ENCODE measurements at regions not wholly inside any gene's neighbourhood (a gene's known extent, or its start where the extent isn't known, plus 50 kb on each side); places are given as distances from the start of the nearest gene placed in this dataset.
A peak's percentile ranks its signal among the peaks of the same experiment; 100 is the strongest.
"Not testable (repeated sequence)": the region's sequence is repeated elsewhere in the genome, so short reads cannot be mapped to it uniquely, and the experiment has no call there.

DNA sequence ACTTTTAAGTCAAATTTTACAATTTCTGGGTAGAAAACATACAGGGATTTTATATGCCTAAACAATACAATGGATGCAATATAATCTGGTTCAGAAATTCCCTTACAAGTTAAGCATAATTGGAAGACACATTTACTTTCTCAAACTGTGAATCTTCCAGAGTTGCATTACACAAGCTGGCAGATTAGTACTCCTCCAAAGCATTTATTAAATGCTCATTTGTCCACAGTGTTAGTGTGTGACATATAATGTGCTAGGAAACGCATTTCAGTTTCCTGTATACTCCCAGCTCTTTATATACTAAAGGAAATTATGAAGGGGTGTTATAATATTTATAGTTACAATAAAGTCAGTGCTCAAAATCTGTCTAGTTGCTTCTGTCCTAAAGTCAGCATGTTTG is 239.0 kb upstream of the FIGN start:
- Histone ChIP-seq H3K27ac (ENCODE audit: low read depth, low read length, severe bottlenecking) (no peak overlapping the region), H3K36me3 (ENCODE audit: control insufficient read depth, insufficient read depth, low read length) (no peaks in the 10 kb centered on the region), H3K9me3 (ENCODE audit: control insufficient read depth, low read length) (no peaks in the 10 kb centered on the region), H3K4me3 (ENCODE audit: extremely low read depth, insufficient read depth, low read length, poor library complexity, severe bottlenecking) (no peak overlapping the region), H3K4me1 (ENCODE audit: control insufficient read depth, insufficient read depth, low read length, poor library complexity, severe bottlenecking) (no peaks in the 10 kb centered on the region)
- no CpG with 5 or more reads among the region's 1 CpG for whole genome bisulfite sequencing, 2 experiments (ENCODE audit: insufficient coverage in 2 of 2)

DNA sequence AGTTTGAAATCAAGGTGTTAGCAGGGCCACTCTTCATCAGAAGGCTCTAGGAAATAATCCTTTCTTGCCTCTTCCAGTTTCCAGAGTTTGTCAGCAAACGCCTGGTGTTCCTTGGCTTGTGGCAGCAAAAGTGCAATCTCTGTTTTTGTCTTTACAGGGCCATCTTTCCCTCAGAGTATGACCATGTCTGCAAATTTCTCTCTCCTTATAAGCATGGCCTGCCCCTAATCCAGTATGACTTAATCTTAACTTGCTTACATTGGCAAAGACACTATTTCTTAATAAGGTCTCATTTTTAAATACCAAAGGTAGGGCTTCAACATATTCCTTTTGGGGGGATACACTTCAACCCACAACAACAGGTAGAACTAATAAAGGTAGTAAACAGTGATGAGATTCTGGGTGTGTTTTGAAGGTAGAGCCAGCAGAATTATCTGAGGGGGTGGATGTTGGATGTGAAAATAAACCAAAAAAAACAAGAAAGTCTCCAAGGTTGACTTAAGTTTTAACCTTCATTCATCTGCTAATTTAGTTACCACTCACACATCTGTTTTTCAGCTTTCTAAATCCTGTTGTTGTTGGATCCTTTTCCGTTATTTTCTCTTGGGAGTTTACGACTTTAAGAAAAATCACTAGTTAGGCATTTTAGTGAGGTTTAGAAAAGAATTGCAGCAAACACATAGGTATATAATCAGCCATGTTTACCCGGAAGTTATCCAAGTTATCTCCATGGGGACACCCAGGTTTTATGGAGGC is 234.4 kb upstream of the FIGN start:
- Histone ChIP-seq H3K27ac (ENCODE audit: low read depth, low read length, severe bottlenecking) (no peak overlapping the region), H3K4me1 (ENCODE audit: control insufficient read depth, insufficient read depth, low read length, poor library complexity, severe bottlenecking) (no peaks in the 10 kb centered on the region), H3K36me3 (ENCODE audit: control insufficient read depth, insufficient read depth, low read length) (no peaks in the 10 kb centered on the region), H3K4me3 (ENCODE audit: extremely low read depth, insufficient read depth, low read length, poor library complexity, severe bottlenecking) (no peak overlapping the region), H3K9me3 (ENCODE audit: control insufficient read depth, low read length) (no peaks in the 10 kb centered on the region)
- 83 to 100% methylated on average over 1 of the region's 4 CpGs for WGBS, 2 experiments (ENCODE audit: insufficient coverage in 2 of 2)

DNA sequence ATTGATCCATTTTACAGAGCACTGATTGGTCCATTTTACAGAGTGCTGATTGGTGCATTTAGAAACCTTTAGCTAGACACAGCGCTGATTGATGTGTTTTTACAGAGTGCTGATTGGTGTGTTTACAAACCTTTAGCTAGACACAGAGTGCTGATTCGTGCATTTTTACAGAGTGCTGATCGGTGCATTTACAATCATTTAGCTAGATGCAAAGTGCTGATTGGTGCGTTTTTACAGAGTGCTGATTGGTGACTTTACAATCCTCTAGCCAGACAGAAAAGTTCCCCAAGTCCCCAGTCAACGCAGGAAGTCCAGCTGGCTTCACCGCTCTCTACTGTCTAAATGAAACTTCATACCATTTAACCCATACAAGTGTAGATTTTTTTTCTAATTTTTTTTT is 228.5 kb upstream of the FIGN start:
- H3K27ac ChIP-seq (ENCODE audit: low read depth, low read length, severe bottlenecking); H3K36me3 ChIP-seq (ENCODE audit: control insufficient read depth, insufficient read depth, low read length); H3K9me3 ChIP-seq (ENCODE audit: control insufficient read depth, low read length); H3K4me1 ChIP-seq (ENCODE audit: control insufficient read depth, insufficient read depth, low read length, poor library complexity, severe bottlenecking); H3K4me3 ChIP-seq (ENCODE audit: extremely low read depth, insufficient read depth, low read length, poor library complexity, severe bottlenecking): not testable (repeated sequence)
- WGBS, 2 experiments (ENCODE audit: insufficient coverage in 2 of 2), result 91 to 100% methylated on average over 4 of the region's 6 CpGs

DNA sequence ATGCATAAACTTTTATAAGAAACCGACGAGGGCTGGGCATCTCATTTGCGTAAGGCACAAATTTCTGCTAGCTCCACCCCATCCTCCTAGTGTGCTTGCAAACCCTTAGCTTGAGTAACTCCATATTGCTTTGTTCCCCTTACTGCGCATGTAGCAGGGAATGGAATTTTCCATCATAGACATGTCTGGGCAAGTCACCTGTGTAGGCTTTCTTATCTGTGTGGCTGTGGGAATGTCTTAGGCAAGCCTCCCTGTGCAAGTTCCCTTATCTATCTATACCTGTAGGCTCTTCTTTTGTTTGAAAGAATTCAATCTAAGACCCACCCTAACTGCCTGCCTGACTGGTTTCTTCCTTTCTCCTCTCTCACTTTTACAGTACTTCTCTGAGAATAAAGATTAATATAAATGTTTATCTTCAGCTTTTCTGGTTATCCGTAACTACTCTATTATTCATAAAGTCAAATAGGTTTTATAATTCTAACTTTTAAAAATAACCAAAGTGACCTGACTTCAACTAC is 217.6 kb upstream of the FIGN start:
- H3K27ac ChIP-seq (ENCODE audit: low read depth, low read length, severe bottlenecking), result no peak overlapping the region
- no peaks in the 10 kb centered on the region for H3K36me3 ChIP-seq (ENCODE audit: control insufficient read depth, insufficient read depth, low read length)
- no peak overlapping the region for H3K4me3 ChIP-seq (ENCODE audit: extremely low read depth, insufficient read depth, low read length, poor library complexity, severe bottlenecking)
- no peaks in the 10 kb centered on the region for H3K4me1 ChIP-seq (ENCODE audit: control insufficient read depth, insufficient read depth, low read length, poor library complexity, severe bottlenecking)
- no peaks in the 10 kb centered on the region for H3K9me3 ChIP-seq (ENCODE audit: control insufficient read depth, low read length)
- WGBS, 2 experiments (ENCODE audit: insufficient coverage in 2 of 2), result 86 to 93% methylated on average over 3 of the region's 5 CpGs

DNA sequence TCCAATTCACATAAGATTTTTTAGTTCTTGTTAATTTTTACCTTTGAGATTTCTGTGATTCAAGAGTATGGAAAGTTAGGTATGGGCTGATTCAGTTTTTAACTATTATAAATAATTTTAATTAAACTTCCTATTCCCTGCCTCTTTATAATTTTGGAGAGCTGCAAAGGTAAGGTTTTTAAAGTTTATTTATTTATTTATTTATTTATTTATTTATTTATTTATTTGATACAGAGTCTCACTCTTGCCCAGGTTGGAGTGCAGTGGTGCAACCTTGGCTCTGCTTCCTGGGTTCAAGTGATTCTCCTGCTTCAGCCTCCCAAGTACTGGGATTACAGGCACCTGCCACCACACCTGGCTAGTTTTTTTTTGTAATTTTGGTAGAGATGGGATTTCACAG is 215.5 kb upstream of the FIGN start:
- no peaks in the 10 kb centered on the region for H3K9me3 ChIP-seq (ENCODE audit: control insufficient read depth, low read length)
- no peak overlapping the region for H3K27ac ChIP-seq (ENCODE audit: low read depth, low read length, severe bottlenecking)
- H3K4me3 ChIP-seq (ENCODE audit: extremely low read depth, insufficient read depth, low read length, poor library complexity, severe bottlenecking), result no peak overlapping the region

DNA sequence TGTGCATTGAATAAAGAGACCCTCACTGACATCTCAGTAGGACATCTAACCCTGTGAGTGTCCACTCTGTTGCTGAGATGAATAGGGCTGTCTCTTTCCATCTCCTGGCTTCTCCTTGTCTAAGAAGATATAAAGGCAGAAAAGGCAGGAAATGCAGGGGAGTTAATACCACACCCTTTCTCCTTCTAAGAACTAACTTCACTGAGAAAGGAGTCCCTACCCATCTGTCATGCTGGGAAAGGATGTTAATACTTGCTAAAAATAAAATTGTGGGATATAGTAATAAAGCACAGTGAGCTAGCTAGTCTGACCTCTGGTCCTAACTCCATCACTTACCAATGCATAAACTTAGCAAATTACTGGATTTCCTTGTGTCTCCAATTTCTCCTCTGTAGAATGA is 213.9 kb upstream of the FIGN start:
- no peak overlapping the region for H3K4me3 ChIP-seq (ENCODE audit: extremely low read depth, insufficient read depth, low read length, poor library complexity, severe bottlenecking)
- H3K9me3 ChIP-seq (ENCODE audit: control insufficient read depth, low read length), result no peaks in the 10 kb centered on the region
- no peaks in the 10 kb centered on the region for H3K4me1 ChIP-seq (ENCODE audit: control insufficient read depth, insufficient read depth, low read length, poor library complexity, severe bottlenecking)
- no peaks in the 10 kb centered on the region for H3K36me3 ChIP-seq (ENCODE audit: control insufficient read depth, insufficient read depth, low read length)
- H3K27ac ChIP-seq (ENCODE audit: low read depth, low read length, severe bottlenecking), result no peak overlapping the region

More for the DNA sequence above, 215.5 kb upstream of the FIGN start:
- H3K36me3 ChIP-seq (ENCODE audit: control insufficient read depth, insufficient read depth, low read length), result no peaks in the 10 kb centered on the region
- H3K4me1 ChIP-seq (ENCODE audit: control insufficient read depth, insufficient read depth, low read length, poor library complexity, severe bottlenecking), result no peaks in the 10 kb centered on the region

DNA sequence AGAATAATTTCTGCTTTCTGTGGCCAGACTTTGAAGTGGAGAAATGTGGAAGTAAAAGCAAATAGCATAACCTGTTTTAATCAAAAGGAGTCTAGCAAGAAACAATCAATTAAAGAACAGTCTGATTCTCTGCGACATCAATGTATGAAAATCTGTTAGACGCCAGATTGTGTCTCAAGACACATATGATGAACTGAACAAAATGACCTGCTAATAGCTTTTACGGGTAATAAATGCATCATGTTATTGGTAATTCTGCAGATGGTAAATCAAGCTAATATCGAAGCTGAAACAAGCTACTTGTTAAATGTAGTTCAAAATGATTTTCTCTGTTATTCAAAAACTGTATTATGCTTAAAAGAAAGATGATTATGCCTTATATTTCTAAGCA is 208.5 kb upstream of the FIGN start:
- peaks cover 9% of the 10 kb centered on the region for H3K4me1 ChIP-seq (ENCODE audit: control insufficient read depth, insufficient read depth, low read length, poor library complexity, severe bottlenecking)
- H3K9me3 ChIP-seq (ENCODE audit: control insufficient read depth, low read length), result no peaks in the 10 kb centered on the region
- WGBS, 2 experiments (ENCODE audit: insufficient coverage in 2 of 2), result 95 to 100% methylated on average over 3 of the region's 4 CpGs
- no peaks in the 10 kb centered on the region for H3K36me3 ChIP-seq (ENCODE audit: control insufficient read depth, insufficient read depth, low read length)
- H3K4me3 ChIP-seq (ENCODE audit: extremely low read depth, insufficient read depth, low read length, poor library complexity, severe bottlenecking), result no peak overlapping the region
- H3K27ac ChIP-seq (ENCODE audit: low read depth, low read length, severe bottlenecking), result no peak overlapping the region

DNA sequence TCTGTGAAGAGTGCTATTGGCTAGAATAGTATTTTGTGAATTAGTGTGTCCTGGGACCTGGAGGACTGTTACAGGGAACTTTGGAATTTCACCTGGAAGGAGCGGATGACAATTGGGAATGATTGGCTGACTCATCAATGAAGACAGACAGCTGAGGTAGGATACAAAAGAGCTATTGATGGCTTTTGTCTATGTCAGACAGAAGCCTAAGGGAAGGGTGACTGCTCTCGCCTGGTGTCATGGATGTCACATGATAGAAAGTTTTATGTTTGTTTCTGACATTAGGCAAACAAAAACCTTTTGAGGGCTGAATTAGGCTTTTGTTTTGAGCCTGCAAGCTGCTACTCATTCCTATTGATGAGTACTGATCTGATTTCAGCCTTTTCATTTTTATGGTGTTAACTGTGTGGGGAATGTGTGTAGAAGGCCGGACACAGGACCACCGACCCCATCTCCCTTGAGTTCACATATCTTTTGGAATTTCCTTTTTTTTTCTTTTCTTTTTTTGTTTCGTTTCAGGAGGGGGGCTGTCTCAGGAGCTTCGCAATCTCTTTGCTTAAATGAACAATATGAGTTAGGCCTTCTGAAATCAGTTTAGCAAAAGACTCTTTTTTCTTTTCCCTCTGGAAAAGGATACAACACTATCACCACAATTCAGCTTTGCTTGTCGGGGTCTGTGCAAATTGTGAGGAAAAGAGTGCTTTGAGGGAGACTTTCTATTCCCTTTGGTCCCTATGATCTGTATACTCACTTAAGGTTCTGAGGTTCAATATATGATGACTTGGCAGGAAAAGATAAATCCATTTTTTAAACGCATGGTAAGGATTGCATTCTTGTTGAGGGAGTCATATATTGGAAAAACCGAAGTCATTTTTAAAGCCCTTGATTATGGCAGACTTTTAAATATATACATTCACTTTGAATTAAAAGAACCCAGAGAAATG is 207.9 kb upstream of the FIGN start:
- Histone ChIP-seq H3K36me3 (ENCODE audit: control insufficient read depth, insufficient read depth, low read length) (no peaks in the 10 kb centered on the region), H3K9me3 (ENCODE audit: control insufficient read depth, low read length) (no peaks in the 10 kb centered on the region), H3K4me3 (ENCODE audit: extremely low read depth, insufficient read depth, low read length, poor library complexity, severe bottlenecking) (no peak overlapping the region), H3K4me1 (ENCODE audit: control insufficient read depth, insufficient read depth, low read length, poor library complexity, severe bottlenecking) (peaks cover 9% of the 10 kb centered on the region), H3K27ac (ENCODE audit: low read depth, low read length, severe bottlenecking) (peak overlapping the region; percentile 55)
- WGBS, 2 experiments (ENCODE audit: insufficient coverage in 2 of 2), result 52 to 76% methylated on average over 2 of the region's 9 CpGs

DNA sequence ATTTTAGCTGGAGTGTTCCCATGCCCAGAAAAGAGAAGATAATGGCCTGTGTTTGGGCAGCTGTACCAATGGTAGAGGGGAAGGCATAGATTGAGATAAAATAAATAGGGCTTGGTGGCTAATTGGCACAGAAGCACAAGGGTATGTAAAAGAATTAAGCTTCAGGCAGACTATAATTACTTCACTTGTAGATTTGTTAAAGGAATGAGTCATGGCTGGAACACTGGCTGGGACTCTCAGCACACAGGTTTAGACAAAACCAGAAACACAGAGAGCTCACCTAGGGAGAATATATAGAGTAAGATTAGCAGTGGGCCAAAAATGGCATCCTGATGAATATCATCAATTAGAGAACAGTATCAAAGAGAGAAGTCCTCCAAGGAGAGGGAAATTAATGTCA is 198.3 kb upstream of the FIGN start:
- Histone ChIP-seq H3K9me3 (ENCODE audit: control insufficient read depth, low read length) (no peaks in the 10 kb centered on the region), H3K4me3 (ENCODE audit: extremely low read depth, insufficient read depth, low read length, poor library complexity, severe bottlenecking) (no peak overlapping the region), H3K4me1 (ENCODE audit: control insufficient read depth, insufficient read depth, low read length, poor library complexity, severe bottlenecking) (no peaks in the 10 kb centered on the region), H3K27ac (ENCODE audit: low read depth, low read length, severe bottlenecking) (no peak overlapping the region), H3K36me3 (ENCODE audit: control insufficient read depth, insufficient read depth, low read length) (no peaks in the 10 kb centered on the region)

DNA sequence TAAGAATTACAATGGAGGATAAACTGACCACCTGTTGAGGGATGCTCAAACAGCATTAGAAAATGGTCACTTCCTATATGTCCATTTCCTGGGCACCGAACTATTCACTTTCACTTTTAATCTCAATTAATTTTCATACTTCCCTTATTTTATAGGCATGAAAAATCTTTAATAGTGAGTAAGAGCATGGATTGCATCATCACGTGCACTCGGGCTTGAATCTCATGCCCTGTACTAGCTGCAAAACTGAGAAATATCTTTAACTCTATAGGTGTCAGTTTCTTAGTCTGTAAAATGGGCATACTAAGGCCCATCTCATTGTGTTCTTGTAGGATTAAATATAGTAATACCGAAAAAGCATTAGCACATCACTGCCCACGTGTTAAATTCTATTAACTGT is 183.9 kb upstream of the FIGN start:
- H3K4me1 ChIP-seq (ENCODE audit: control insufficient read depth, insufficient read depth, low read length, poor library complexity, severe bottlenecking), result no peaks in the 10 kb centered on the region
- H3K36me3 ChIP-seq (ENCODE audit: control insufficient read depth, insufficient read depth, low read length), result no peaks in the 10 kb centered on the region
- H3K27ac ChIP-seq (ENCODE audit: low read depth, low read length, severe bottlenecking), result no peak overlapping the region
- no peak overlapping the region for H3K4me3 ChIP-seq (ENCODE audit: extremely low read depth, insufficient read depth, low read length, poor library complexity, severe bottlenecking)
- WGBS, 2 experiments (ENCODE audit: insufficient coverage in 2 of 2), result 80 to 90% methylated on average over 1 to 2 of the region's 5 CpGs
- H3K9me3 ChIP-seq (ENCODE audit: control insufficient read depth, low read length), result no peaks in the 10 kb centered on the region

DNA sequence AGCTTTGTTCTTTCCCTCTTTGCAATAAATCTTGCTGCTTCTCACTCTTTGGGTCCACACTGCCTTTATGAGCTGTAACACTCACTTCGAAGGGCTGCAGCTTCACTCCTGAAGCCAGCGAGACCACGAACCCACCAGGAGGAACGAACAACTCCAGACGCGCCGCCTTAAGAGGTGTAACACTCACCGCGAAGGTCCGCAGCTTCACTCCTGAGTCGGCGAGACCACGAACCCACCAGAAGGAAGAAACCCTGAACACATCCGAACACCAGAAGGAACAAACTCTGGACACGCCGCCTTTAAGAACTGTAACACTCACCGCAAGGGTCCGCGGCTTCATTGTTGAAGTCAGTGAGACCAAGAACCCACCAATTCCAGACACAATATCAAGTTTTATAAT is 178.7 kb upstream of the FIGN start:
- H3K4me3 ChIP-seq (ENCODE audit: extremely low read depth, insufficient read depth, low read length, poor library complexity, severe bottlenecking); H3K4me1 ChIP-seq (ENCODE audit: control insufficient read depth, insufficient read depth, low read length, poor library complexity, severe bottlenecking); H3K27ac ChIP-seq (ENCODE audit: low read depth, low read length, severe bottlenecking); H3K36me3 ChIP-seq (ENCODE audit: control insufficient read depth, insufficient read depth, low read length); H3K9me3 ChIP-seq (ENCODE audit: control insufficient read depth, low read length): not testable (repeated sequence)
- WGBS, 2 experiments (ENCODE audit: insufficient coverage in 2 of 2), result 90 to 100% methylated on average over 5 to 13 of the region's 19 CpGs

Measured in mesodermal cell (in vitro differentiated cells).